AG04450 (cell line): ENCODE measurements at regions not wholly inside any gene's neighbourhood (a gene's known extent, or its start where the extent isn't known, plus 50 kb on each side); places are given as distances from the start of the nearest gene placed in this dataset.

Experiments used
- CTCF ChIA-PET: fragments of 300-600, 350-600 bp; formaldehyde crosslinking; extraction: SDS; loops from one replicate; lab custom pipeline; 2022; ENCODE audit warnings: antibody characterized with exemption, inconsistent platforms; lab: Charles Lee
- POLR2A ChIA-PET: fragments of 350-600 bp; formaldehyde crosslinking; extraction: SDS; loops from one replicate; lab custom pipeline; 2021; ENCODE audit warnings: antibody characterized with exemption, inconsistent platforms; lab: Yijun Ruan, JAX
- DNase-seq: peaks from one replicate; pipeline ENCODE4 v3.0.0-alpha.2; 2011; ENCODE audit warnings: low read depth, low spot score
- H3K27ac ChIP-seq: one replicate; pipeline ENCODE4 v1.5.1; 2012; ENCODE audit warnings: low read depth, low read length, control low read depth
- H3K27me3 ChIP-seq: one replicate; pipeline ENCODE4 v1.6.0; 2012; ENCODE audit warnings: low read length; ENCODE audit not compliant: control insufficient read depth, insufficient read depth
- H3K4me3 ChIP-seq: 2 replicates; pipeline ENCODE4 v1.5.1; 2011; ENCODE audit warnings: mild to moderate bottlenecking, low read depth, low read length, control low read depth
- H3K9me3 ChIP-seq: 2 replicates; pipeline ENCODE4 v1.5.1; 2012; ENCODE audit warnings: low read length; ENCODE audit not compliant: control insufficient read depth, insufficient read depth
- CTCF ChIP-seq: IDR thresholded peaks from 2 replicates; pipeline ENCODE4 v1.5.1; 2011; ENCODE audit warnings: low read depth, low read length, control low read depth, inconsistent platforms

- DNase-seq = no peak
- Histone ChIP-seq H3K4me3 (no peak overlapping the region), H3K27me3 (no peaks in the 10 kb centered on the region), H3K27ac (no peak overlapping the region), H3K9me3 (no peaks in the 10 kb centered on the region)
- ChIA-PET POLR2A (no interaction called here), CTCF (no interaction called here)
- no peak for TF ChIP-seq CTCF
Observed at GRCh38 chr6:15843226-15843625, 180.4 kb upstream of the DTNBP1 start.

- CTCF ChIA-PET = no interaction called here
- Histone ChIP-seq H3K9me3 (no peaks in the 10 kb centered on the region), H3K27me3 (no peaks in the 10 kb centered on the region), H3K4me3 (no peak overlapping the region), H3K27ac (no peak overlapping the region)
- TF ChIP-seq CTCF = no peak
- DNase-seq = no peak
- POLR2A ChIA-PET = no interaction called here
Observed at GRCh38 chr6:15842727-15843117, 179.9 kb upstream of the DTNBP1 start.

GRCh38 chr6:15841937-15842726 is 179.3 kb upstream of the DTNBP1 start:
- no peaks in the 10 kb centered on the region for H3K27me3 ChIP-seq
- no peaks in the 10 kb centered on the region for H3K9me3 ChIP-seq
- no peak for DNase-seq
- no peak for TF ChIP-seq CTCF
- ChIA-PET CTCF (no interaction called here), POLR2A (interaction anchor here (0.7 kb wide), 1 partner anchor 23 kb away, joined by 4 read pairs; no protein-coding TSS in a partner anchor)
- H3K4me3 ChIP-seq = no peak overlapping the region
- no peak overlapping the region for H3K27ac ChIP-seq

GRCh38 chr6:15839969-15840541 is 177.2 kb upstream of the DTNBP1 start:
- Histone ChIP-seq H3K4me3 (no peak overlapping the region), H3K27ac (no peak overlapping the region), H3K9me3 (no peaks in the 10 kb centered on the region), H3K27me3 (peaks cover 2% of the 10 kb centered on the region)
- no peak for DNase-seq
- CTCF ChIA-PET = interaction anchor here (0.5 kb wide), 1 partner anchor 540 kb away, joined by 3 read pairs; no protein-coding TSS in a partner anchor
- POLR2A ChIA-PET = no interaction called here
- TF ChIP-seq CTCF = no peak

- no peak overlapping the region for H3K4me3 ChIP-seq
- CTCF ChIA-PET = interaction anchor here (0.7 kb wide), 1 partner anchor 1092 kb away, joined by 3 read pairs; no protein-coding TSS in a partner anchor
- POLR2A ChIA-PET = no interaction called here
Observed at GRCh38 chr6:15837205-15837604, 174.4 kb upstream of the DTNBP1 start.

More at GRCh38 chr6:15837205-15837604, 174.4 kb upstream of the DTNBP1 start:
- no peak for TF ChIP-seq CTCF
- DNase-seq = no peak
- Histone ChIP-seq H3K9me3 (no peaks in the 10 kb centered on the region), H3K27me3 (peaks cover 2% of the 10 kb centered on the region), H3K27ac (no peak overlapping the region)
